GM23338 (cell line): ENCODE measurements at regions not wholly inside any gene's neighbourhood (a gene's known extent, or its start where the extent isn't known, plus 50 kb on each side); places are given as distances from the start of the nearest gene placed in this dataset.

Experiments
- ATAC-seq: fragments of 200-7000 bp; cut with Tn5 transposase; 3 replicates; pipeline ENCODE4 v1.9.1; 2020
- DNase-seq: peaks from one replicate; pipeline ENCODE4 v3.0.0-alpha.2; 2015; ENCODE audit warnings: low spot score
- H2AFZ ChIP-seq: fragments of 200-600 bp; sonication (generic); 2 replicates; pipeline ENCODE4 v1.8.0; 2016; ENCODE audit warnings: antibody characterized with exemption, mild to moderate bottlenecking, moderate library complexity
- H3F3A ChIP-seq: fragments of 200-600 bp; sonication (generic); replicated peaks from 2 replicates; pipeline ENCODE4 v1.8.0; 2017; ENCODE audit warnings: antibody characterized with exemption, mixed run types, low read depth
- H3K27ac ChIP-seq: fragments of 200-600 bp; sonication (generic); 2 replicates; pipeline ENCODE4 v1.6.1; 2016; ENCODE audit warnings: low read depth
- H3K27me3 ChIP-seq: fragments of 200-600 bp; sonication (generic); 2 replicates; pipeline ENCODE4 v1.8.0; 2016; ENCODE audit warnings: mild to moderate bottlenecking, mixed run types, moderate library complexity; ENCODE audit not compliant: insufficient read depth
- H3K36me3 ChIP-seq: fragments of 200-600 bp; sonication (generic); 2 replicates; pipeline ENCODE4 v1.8.0; 2016; ENCODE audit warnings: mild to moderate bottlenecking; ENCODE audit not compliant: insufficient read depth
- H3K4me1 ChIP-seq: fragments of 200-600 bp; sonication (generic); 2 replicates; pipeline ENCODE4 v1.8.0; 2016; ENCODE audit warnings: mild to moderate bottlenecking, moderate library complexity; ENCODE audit not compliant: insufficient read depth
- H3K4me2 ChIP-seq: fragments of 200-600 bp; sonication (generic); 2 replicates; pipeline ENCODE4 v1.7.1; 2017; ENCODE audit warnings: mixed run types
- H3K4me3 ChIP-seq: fragments of 200-600 bp; sonication (generic); 2 replicates; pipeline ENCODE4 v1.6.1; 2016; ENCODE audit warnings: mixed run types
- H3K79me2 ChIP-seq: fragments of 200-600 bp; sonication (generic); replicated peaks from 2 replicates; pipeline ENCODE4 v1.8.0; 2017; ENCODE audit warnings: mild to moderate bottlenecking; ENCODE audit not compliant: insufficient read depth
- H3K9me2 ChIP-seq: fragments of 200-600 bp; sonication (generic); 2 replicates; pipeline ENCODE4 v1.8.0; 2017; ENCODE audit not compliant: insufficient read depth
- H4K20me1 ChIP-seq: fragments of 200-600 bp; sonication (generic); replicated peaks from 2 replicates; pipeline ENCODE4 v1.8.0; 2017; ENCODE audit warnings: mild to moderate bottlenecking; ENCODE audit not compliant: insufficient read depth
- H3K27ac Mint-ChIP-seq: 2 replicates; pipeline ENCODE4 v1.8.0; 2020; ENCODE audit warnings: inconsistent platforms, mild to moderate bottlenecking, moderate library complexity, mixed read lengths
- H3K27me3 Mint-ChIP-seq: 3 replicates; pipeline ENCODE4 v1.8.0; 2022; ENCODE audit warnings: low read depth, mild to moderate bottlenecking, moderate library complexity, mixed read lengths, inconsistent platforms; ENCODE audit not compliant: insufficient read depth, poor library complexity
- H3K36me3 Mint-ChIP-seq: 3 replicates; pipeline ENCODE4 v1.8.0; 2021; ENCODE audit warnings: low read depth, mild to moderate bottlenecking, inconsistent platforms, moderate library complexity, mixed read lengths
- H3K4me1 Mint-ChIP-seq: 3 replicates; pipeline ENCODE4 v1.8.0; 2020; ENCODE audit warnings: mild to moderate bottlenecking, inconsistent platforms, mixed read lengths
- H3K4me3 Mint-ChIP-seq: 3 replicates; pipeline ENCODE4 v1.8.0; 2021; ENCODE audit warnings: moderate library complexity, mild to moderate bottlenecking, inconsistent platforms, mixed read lengths
- H3K9me3 Mint-ChIP-seq: 3 replicates; pipeline ENCODE4 v1.8.0; 2020; ENCODE audit warnings: moderate library complexity, mild to moderate bottlenecking, inconsistent platforms, mixed read lengths
- CREB1 ChIP-seq: fragments of 250-450 bp; sonication (Bioruptor Pico); IDR thresholded peaks from 2 replicates; pipeline ENCODE4 v1.5.0; 2020; ENCODE audit warnings: low read depth, mild to moderate bottlenecking, moderate library complexity
- CTCF ChIP-seq, 2 experiments: fragments of 200-600 bp in 1 of 2; sonication (generic) in 1 of 2; conservative IDR thresholded peaks; 2 replicates each; pipeline versions ENCODE4 v1.5.1 to v1.6.1; 2016 to 2017; ENCODE audit warnings: antibody characterized with exemption in 2 of 2, low read depth in 2 of 2, mild to moderate bottlenecking in 2 of 2, moderate library complexity in 1 of 2
- ETS1 ChIP-seq: IDR thresholded peaks from 2 replicates; pipeline ENCODE4 v1.6.1; 2016; ENCODE audit warnings: antibody characterized with exemption
- EZH2 ChIP-seq: fragments of 200-600 bp; sonication (generic); IDR thresholded peaks from one replicate; pipeline ENCODE4 v1.8.0; 2017; ENCODE audit warnings: antibody characterized with exemption, mild to moderate bottlenecking, low read depth; ENCODE audit not compliant: unreplicated experiment
- EZH2phosphoT487 ChIP-seq: fragments of 200-600 bp; sonication (generic); IDR thresholded peaks from one replicate; pipeline ENCODE4 v1.8.1; 2018; ENCODE audit warnings: antibody characterized with exemption; ENCODE audit not compliant: unreplicated experiment
- JUNB ChIP-seq: IDR thresholded peaks from one replicate; pipeline ENCODE4 v1.6.1; 2016; ENCODE audit warnings: antibody characterized with exemption; ENCODE audit not compliant: unreplicated experiment
- NANOG ChIP-seq: IDR thresholded peaks from 2 replicates; pipeline ENCODE4 v1.6.1; 2016; ENCODE audit warnings: antibody characterized with exemption, borderline replicate concordance
- POLR2AphosphoS5 ChIP-seq: IDR thresholded peaks from 2 replicates; pipeline ENCODE4 v1.6.1; 2016; ENCODE audit warnings: antibody characterized with exemption, low read depth
- STAT1 ChIP-seq: IDR thresholded peaks from one replicate; pipeline ENCODE4 v1.6.1; 2016; ENCODE audit warnings: antibody characterized with exemption; ENCODE audit not compliant: unreplicated experiment
- ZNF114 ChIP-seq: fragments of 250-450 bp; sonication (Bioruptor Pico); IDR thresholded peaks from 2 replicates; pipeline ENCODE4 v1.5.0; 2020; ENCODE audit warnings: mild to moderate bottlenecking, moderate library complexity
- ZNF331 ChIP-seq: fragments of 250-450 bp; sonication (Bioruptor Pico); IDR thresholded peaks from 2 replicates; pipeline ENCODE4 v1.5.0; 2020; ENCODE audit warnings: low read depth, mild to moderate bottlenecking, moderate library complexity
- ZNF462 ChIP-seq: fragments of 250-450 bp; sonication (Bioruptor Pico); IDR thresholded peaks from 2 replicates; pipeline ENCODE4 v1.5.0; 2020; ENCODE audit warnings: mild to moderate bottlenecking, moderate library complexity
- TF ChIP-seq, protein P1 (sequence below): IDR thresholded peaks from one replicate; pipeline ENCODE4 v1.6.1; 2018; ENCODE audit warnings: antibody characterized with exemption; ENCODE audit not compliant: unreplicated experiment

GRCh38 chr18:42168487-42168886, 213.5 kb downstream of the PIK3C3 start:
- ATAC-seq (no peak), DNase-seq (no peak)
- H3K27me3 ChIP-seq = no peaks in the 10 kb centered on the region
- H3K4me1 ChIP-seq = no peaks in the 10 kb centered on the region
- H3K79me2 ChIP-seq = no peaks in the 10 kb centered on the region
- no peaks in the 10 kb centered on the region for H3K36me3 Mint-ChIP-seq
- H3K27ac ChIP-seq = no peak overlapping the region
- H3K27me3 Mint-ChIP-seq = peaks cover 3% of the 10 kb centered on the region
- no peak overlapping the region for H3K4me2 ChIP-seq
- no peaks in the 10 kb centered on the region for H4K20me1 ChIP-seq
- H3K4me1 Mint-ChIP-seq = no peaks in the 10 kb centered on the region
- no peaks in the 10 kb centered on the region for H3F3A ChIP-seq
- TF ChIP-seq EZH2phosphoT487 (no peak), EZH2 (no peak), ZNF331 (CRISPR knock-in tag) (no peak), JUNB (no peak), NANOG (no peak), CREB1 (CRISPR knock-in tag) (no peak), ZNF114 (CRISPR knock-in tag) (no peak), ETS1 (no peak), STAT1 (no peak), POLR2AphosphoS5 (no peak), CTCF (conservative IDR thresholded peaks at IDR 0.05; ENCODE audit: low read depth in 2 of 2) (no peak), ZNF462 (CRISPR knock-in tag) (no peak)
- TF ChIP-seq, protein P1, sequence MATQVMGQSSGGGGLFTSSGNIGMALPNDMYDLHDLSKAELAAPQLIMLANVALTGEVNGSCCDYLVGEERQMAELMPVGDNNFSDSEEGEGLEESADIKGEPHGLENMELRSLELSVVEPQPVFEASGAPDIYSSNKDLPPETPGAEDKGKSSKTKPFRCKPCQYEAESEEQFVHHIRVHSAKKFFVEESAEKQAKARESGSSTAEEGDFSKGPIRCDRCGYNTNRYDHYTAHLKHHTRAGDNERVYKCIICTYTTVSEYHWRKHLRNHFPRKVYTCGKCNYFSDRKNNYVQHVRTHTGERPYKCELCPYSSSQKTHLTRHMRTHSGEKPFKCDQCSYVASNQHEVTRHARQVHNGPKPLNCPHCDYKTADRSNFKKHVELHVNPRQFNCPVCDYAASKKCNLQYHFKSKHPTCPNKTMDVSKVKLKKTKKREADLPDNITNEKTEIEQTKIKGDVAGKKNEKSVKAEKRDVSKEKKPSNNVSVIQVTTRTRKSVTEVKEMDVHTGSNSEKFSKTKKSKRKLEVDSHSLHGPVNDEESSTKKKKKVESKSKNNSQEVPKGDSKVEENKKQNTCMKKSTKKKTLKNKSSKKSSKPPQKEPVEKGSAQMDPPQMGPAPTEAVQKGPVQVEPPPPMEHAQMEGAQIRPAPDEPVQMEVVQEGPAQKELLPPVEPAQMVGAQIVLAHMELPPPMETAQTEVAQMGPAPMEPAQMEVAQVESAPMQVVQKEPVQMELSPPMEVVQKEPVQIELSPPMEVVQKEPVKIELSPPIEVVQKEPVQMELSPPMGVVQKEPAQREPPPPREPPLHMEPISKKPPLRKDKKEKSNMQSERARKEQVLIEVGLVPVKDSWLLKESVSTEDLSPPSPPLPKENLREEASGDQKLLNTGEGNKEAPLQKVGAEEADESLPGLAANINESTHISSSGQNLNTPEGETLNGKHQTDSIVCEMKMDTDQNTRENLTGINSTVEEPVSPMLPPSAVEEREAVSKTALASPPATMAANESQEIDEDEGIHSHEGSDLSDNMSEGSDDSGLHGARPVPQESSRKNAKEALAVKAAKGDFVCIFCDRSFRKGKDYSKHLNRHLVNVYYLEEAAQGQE = no peak
- no peak overlapping the region for H2AFZ ChIP-seq
- no peak overlapping the region for H3K4me3 Mint-ChIP-seq
- H3K9me2 ChIP-seq = 0 out of 2 replicates have a peak, but pooled peaks cover 4% of the 10 kb centered on the region
- H3K9me3 Mint-ChIP-seq = no peaks in the 10 kb centered on the region
- H3K36me3 ChIP-seq = no peaks in the 10 kb centered on the region
- no peak overlapping the region; the same call in 1 of the 2 replicates for H3K27ac Mint-ChIP-seq
- no peak overlapping the region for H3K4me3 ChIP-seq
